Heart right ventricle (tissue), 16 donors: ENCODE measurements at regions not wholly inside any gene's neighbourhood (a gene's known extent, or its start where the extent isn't known, plus 50 kb on each side); places are given as distances from the start of the nearest gene placed in this dataset.
"Not testable (repeated sequence)": the region's sequence is repeated elsewhere in the genome, so short reads cannot be mapped to it uniquely, and the experiment has no call there.

Experiments
- ATAC-seq, 8 donors: fragments of 200-7000 bp; cut with Tn5 transposase; one replicate each; pipeline ENCODE4 v1.9.1; 2020; ENCODE audit warnings: mild to moderate bottlenecking in 8 of 8, moderate library complexity in 8 of 8, moderate number of reproducible peaks in 1 of 8
- DNase-seq, 2 donors: peaks; one replicate each; pipeline ENCODE4 v3.0.0-alpha.2; 2020
- H3K27ac ChIP-seq, 10 donors: fragments of 200-600 bp; sonication (generic) in 2 of 10; one replicate each; pipeline versions ENCODE4 v1.5.0 to v1.8.0; 2020 to 2022; ENCODE audit warnings: mild to moderate bottlenecking in 3 of 10
- H3K27me3 ChIP-seq, 7 donors: fragments of 200-600 bp; one replicate each; pipeline ENCODE4 v1.8.0; 2021 to 2022; ENCODE audit warnings: mild to moderate bottlenecking in 2 of 7
- H3K36me3 ChIP-seq, 9 donors: fragments of 200-600 bp; sonication (generic) in 1 of 9; one replicate each; pipeline versions ENCODE4 v1.5.0 to v1.8.0; 2020 to 2022; ENCODE audit warnings: mild to moderate bottlenecking in 2 of 9
- H3K4me1 ChIP-seq, 9 donors: fragments of 200-600 bp; sonication (generic) in 1 of 9; one replicate each; pipeline versions ENCODE4 v1.5.0 to v1.8.0; 2020 to 2022; ENCODE audit warnings: mild to moderate bottlenecking in 4 of 9
- H3K4me3 ChIP-seq, 10 donors: fragments of 200-600 bp; sonication (generic) in 2 of 10; one replicate each; pipeline versions ENCODE4 v1.5.0 to v1.8.0; 2020 to 2022; ENCODE audit warnings: mild to moderate bottlenecking in 7 of 10, moderate library complexity in 2 of 10
- H3K9me3 ChIP-seq, 11 donors: fragments of 200-600 bp in 10 of 11; sonication (generic) in 2 of 11; one replicate each; pipeline versions ENCODE4 v1.5.0 to v1.8.0; 2013 to 2022; ENCODE audit warnings: mild to moderate bottlenecking in 2 of 11, control low read depth in 1 of 11, moderate library complexity in 1 of 11
- CTCF ChIP-seq, 9 donors: fragments of 200-600 bp; sonication (generic) in 2 of 9; IDR thresholded peaks; one replicate each; pipeline versions ENCODE4 v1.5.0 to v1.8.0; 2021 to 2022; ENCODE audit warnings: antibody characterized with exemption in 9 of 9, mild to moderate bottlenecking in 5 of 9, moderate library complexity in 1 of 9
- WGBS, 2 donors: extraction: QIAGEN DNeasy Blood & Tissue Kit; methylation state at CpG; one replicate each; pipeline ENCODE4 v1.1.7; 2013; ENCODE audit warnings: inconsistent platforms in 1 of 2; 5-methylcytosine and 5-hydroxymethylcytosine counted together
- intact Hi-C, 10 donors: fragments of 100-400 bp; cut with DNase I; formaldehyde crosslinking; loops; one replicate each; pipeline versions ENCODE4 v1.11.1 to v1.14.2; 2022
- donor health status: Arrhythmogenic right ventricular cardiomyopathy.
- donor health status: ischemic (EF 13 %, LVEDD 7.1; RV severe dilation, severe dysfunction).
- donor health status: healthy with polysubstance abuse.
- donor health status: DM: no; HTN: yes; CAD: no.
- donor health status: DM: no; HTN: no; CAD: no.
- donor health status: ischemic (EF 25% LVEDD 6.9; RV normal size, moderate dysfunction).
- donor health status: ischemic (EF 25% LVEDD 5.7; RV mildly dilated, moderate dysfunction).
- donor health status: healthy.
- donor health status: DM: yes; HTN: yes; CAD: no.
- donor health status: Ischemic cardiomyopathy.
- donor health status: ischemic (EF 35%, LVEDD 5.7; RV mildly dilated, moderate dysfunction).
- donor health status: nonischemic (EF 11% LVEDD 7.7; RV severe dilation, severe dysfunction).
- donor health status: DM: yes; HTN: yes; CAD: no.
- donor health status: PGD.
- donor health status: ischemic (EF 29% LVEDD 5.4; RV normal size, mild dysfunction).
- donor health status: nonischemic (EF 23%, LVEDD 6.1; RV moderate dilation, normal function).

GRCh38 chr6:48664826-48665225 is 553.8 kb upstream of the PTCHD4 start:
- Histone ChIP-seq H3K27ac (no peak overlapping the region), H3K9me3 (no peaks in the 10 kb centered on the region), H3K4me3 (no peak overlapping the region), H3K4me1 (no peaks in the 10 kb centered on the region), H3K27me3 (no peaks in the 10 kb centered on the region), H3K36me3 (no peaks in the 10 kb centered on the region)
- DNase-seq (no peak), ATAC-seq (no peak)
- intact Hi-C loops: no loop called here
- WGBS, 2 donors: 59% methylated on average over 3 of the region's 3 CpGs
- no peak for TF ChIP-seq CTCF (IDR thresholded peaks at IDR 0.05)

- Histone ChIP-seq H3K4me3 (no peak overlapping the region), H3K36me3 (no peaks in the 10 kb centered on the region), H3K27me3 (no peaks in the 10 kb centered on the region), H3K9me3 (no peaks in the 10 kb centered on the region), H3K27ac (no peak overlapping the region), H3K4me1 (no peaks in the 10 kb centered on the region)
- no peak for DNase-seq
- 42 to 49% methylated on average over 2 of the region's 2 CpGs for WGBS, 2 donors
- ATAC-seq: no peak
- intact Hi-C loops: no loop called here
- no peak for TF ChIP-seq CTCF (IDR thresholded peaks at IDR 0.05)
Measured at GRCh38 chr6:48658915-48659314, 547.9 kb upstream of the PTCHD4 start.

- DNase-seq: no peak
- H3K9me3 ChIP-seq: peaks cover 0 to 38% (median 0%) of the 10 kb centered on the region in 11 donors
- H3K4me3 ChIP-seq: no peak overlapping the region
- H3K27ac ChIP-seq: no peak overlapping the region
- no peaks in the 10 kb centered on the region for H3K27me3 ChIP-seq
- TF ChIP-seq CTCF (IDR thresholded peaks at IDR 0.05): no peak
- WGBS, 2 donors: 53 to 61% methylated on average over 2 of the region's 2 CpGs
- H3K36me3 ChIP-seq: no peaks in the 10 kb centered on the region
- intact Hi-C loops: no loop called here
- no peak for ATAC-seq
- H3K4me1 ChIP-seq: no peaks in the 10 kb centered on the region
Measured at GRCh38 chr6:48641544-48641943, 530.5 kb upstream of the PTCHD4 start.

GRCh38 chr6:48638796-48639195 is 527.8 kb upstream of the PTCHD4 start:
- H3K4me3 ChIP-seq, intact Hi-C loops, H3K27me3 ChIP-seq, H3K4me1 ChIP-seq, H3K27ac ChIP-seq, ATAC-seq, H3K36me3 ChIP-seq, DNase-seq: not testable (repeated sequence)
- WGBS, 2 donors: 35 to 56% methylated on average over 1 of the region's 1 CpG
- H3K9me3 ChIP-seq: peaks cover 0 to 31% (median 0%) of the 10 kb centered on the region in 11 donors

- no peak for TF ChIP-seq CTCF (IDR thresholded peaks at IDR 0.05)
- no peak for DNase-seq
- intact Hi-C loops: no loop called here
Measured at GRCh38 chr6:48630511-48630910, 519.5 kb upstream of the PTCHD4 start.

More at GRCh38 chr6:48630511-48630910, 519.5 kb upstream of the PTCHD4 start:
- Histone ChIP-seq H3K27ac (no peak overlapping the region), H3K27me3 (no peaks in the 10 kb centered on the region), H3K36me3 (no peaks in the 10 kb centered on the region), H3K4me1 (no peaks in the 10 kb centered on the region), H3K9me3 (no peaks in the 10 kb centered on the region), H3K4me3 (no peak overlapping the region)
- WGBS, 2 donors: 57 to 59% methylated on average over 1 of the region's 1 CpG
- ATAC-seq: no peak
